Tibial artery (tissue), 4 donors: ENCODE measurements at regions not wholly inside any gene's neighbourhood (a gene's known extent, or its start where the extent isn't known, plus 50 kb on each side); places are given as distances from the start of the nearest gene placed in this dataset.

Experiments
- DNase-seq, 2 donors: peaks; one replicate each; pipeline ENCODE4 v3.0.0-alpha.2; 2019
- H3K27ac ChIP-seq, 2 donors: fragments of 200-600 bp; sonication (generic) in 1 of 2; 1 replicate in 1 of 2; 2 replicates in 1 of 2; pipeline ENCODE4 v1.5.1; 2018 to 2019; ENCODE audit warnings: mild to moderate bottlenecking in 1 of 2
- H3K27me3 ChIP-seq, 2 donors: fragments of 200-600 bp; sonication (generic) in 1 of 2; one replicate each; pipeline versions ENCODE4 v1.5.1 to v1.6.0; 2016 to 2019
- H3K36me3 ChIP-seq, 3 donors: fragments of 200-600 bp; sonication (generic) in 2 of 3; one replicate each; pipeline ENCODE4 v1.5.1; 2016 to 2019; ENCODE audit warnings: mild to moderate bottlenecking in 2 of 3
- H3K4me1 ChIP-seq, 4 donors: fragments of 200-600 bp; sonication (generic) in 2 of 4; 1 replicate in 3 of 4; 2 replicates in 1 of 4; pipeline ENCODE4 v1.5.1; 2016 to 2019
- H3K4me3 ChIP-seq, 2 donors: fragments of 200-600 bp; sonication (generic) in 1 of 2; 1 replicate in 1 of 2; 2 replicates in 1 of 2; pipeline ENCODE4 v1.5.1; 2018 to 2019; ENCODE audit warnings: mild to moderate bottlenecking in 2 of 2
- H3K9me3 ChIP-seq, 3 donors: fragments of 200-600 bp; sonication (generic) in 1 of 3; one replicate each; pipeline ENCODE4 v1.5.1; 2016 to 2019
- CTCF ChIP-seq, 2 experiments: fragments of 200-600 bp in 1 of 2; fragments of 450-650 bp in 1 of 2; IDR thresholded peaks; one replicate each; pipeline ENCODE4 v1.5.1; 2017 to 2019; ENCODE audit warnings: antibody characterized with exemption in 2 of 2, mild to moderate bottlenecking in 1 of 2, moderate library complexity in 1 of 2
- intact Hi-C: fragments of 100-400 bp; cut with DNase I; formaldehyde crosslinking; loops from one replicate; pipeline ENCODE4 v1.15.0; 2023; ENCODE audit warnings: low total_unique reads

- no peaks in the 10 kb centered on the region for H3K4me1 ChIP-seq
- H3K27ac ChIP-seq: no peak overlapping the region
- no peak for DNase-seq
- H3K36me3 ChIP-seq: no peaks in the 10 kb centered on the region
- intact Hi-C loops: no loop called here
- no peak for TF ChIP-seq CTCF (IDR thresholded peaks at IDR 0.05)
- no peaks in the 10 kb centered on the region for H3K27me3 ChIP-seq
- peaks cover 0 to 10% (median 0%) of the 10 kb centered on the region in 3 donors for H3K9me3 ChIP-seq
- H3K4me3 ChIP-seq: no peak overlapping the region
Measured at GRCh38 chr15:53046153-53046790, 256.1 kb upstream of the ONECUT1 start.

- no peak overlapping the region for H3K27ac ChIP-seq
- TF ChIP-seq CTCF (IDR thresholded peaks at IDR 0.05): no peak
- intact Hi-C loops: no loop called here
- no peaks in the 10 kb centered on the region for H3K36me3 ChIP-seq
- DNase-seq: no peak
- no peaks in the 10 kb centered on the region for H3K9me3 ChIP-seq
- H3K4me3 ChIP-seq: no peak overlapping the region
- no peaks in the 10 kb centered on the region for H3K4me1 ChIP-seq
- no peaks in the 10 kb centered on the region for H3K27me3 ChIP-seq
Measured at GRCh38 chr15:53038655-53038941, 248.5 kb upstream of the ONECUT1 start.

GRCh38 chr15:53037904-53038654 lies 247.9 kb upstream of the ONECUT1 start:
- Histone ChIP-seq H3K9me3 (no peaks in the 10 kb centered on the region), H3K4me3 (no peak overlapping the region), H3K36me3 (no peaks in the 10 kb centered on the region), H3K27ac (no peak overlapping the region), H3K27me3 (no peaks in the 10 kb centered on the region), H3K4me1 (no peaks in the 10 kb centered on the region)
- no peak for TF ChIP-seq CTCF (IDR thresholded peaks at IDR 0.05)
- intact Hi-C loops: no loop called here
- no peak for DNase-seq

GRCh38 chr15:53036641-53037040 lies 246.5 kb upstream of the ONECUT1 start:
- intact Hi-C loops: no loop called here
- no peaks in the 10 kb centered on the region for H3K9me3 ChIP-seq

GRCh38 chr15:53034767-53035245 lies 244.7 kb upstream of the ONECUT1 start:
- Histone ChIP-seq H3K9me3 (no peaks in the 10 kb centered on the region), H3K27me3 (no peaks in the 10 kb centered on the region), H3K36me3 (no peaks in the 10 kb centered on the region), H3K27ac (no peak overlapping the region), H3K4me3 (no peak overlapping the region), H3K4me1 (no peaks in the 10 kb centered on the region)
- no peak for DNase-seq
- no peak for TF ChIP-seq CTCF (IDR thresholded peaks at IDR 0.05)
- intact Hi-C loops: no loop called here

More at GRCh38 chr15:53036641-53037040, 246.5 kb upstream of the ONECUT1 start:
- Histone ChIP-seq H3K36me3 (no peaks in the 10 kb centered on the region), H3K27ac (no peak overlapping the region), H3K4me3 (no peak overlapping the region), H3K4me1 (no peaks in the 10 kb centered on the region), H3K27me3 (no peaks in the 10 kb centered on the region)
- no peak for TF ChIP-seq CTCF (IDR thresholded peaks at IDR 0.05)
- DNase-seq: no peak
